Osteocyte (in vitro differentiated cells): ENCODE measurements at regions not wholly inside any gene's neighbourhood (a gene's known extent, or its start where the extent isn't known, plus 50 kb on each side); places are given as distances from the start of the nearest gene placed in this dataset.

ENCODE experiments used
- DNase-seq: peaks from one replicate; pipeline ENCODE4 v3.0.0; 2021; ENCODE audit warnings: mixed read lengths; ENCODE audit not compliant: unreplicated experiment; ENCODE audit errors: extremely low spot score
- H3K27ac Mint-ChIP-seq: one replicate; pipeline ENCODE4 v1.8.0; 2021; ENCODE audit warnings: mild to moderate bottlenecking, mixed read lengths; ENCODE audit not compliant: unreplicated experiment
- H3K27me3 Mint-ChIP-seq: one replicate; pipeline ENCODE4 v1.8.0; 2021; ENCODE audit warnings: mixed read lengths; ENCODE audit not compliant: unreplicated experiment
- H3K36me3 Mint-ChIP-seq: one replicate; pipeline ENCODE4 v1.8.0; 2021; ENCODE audit warnings: mixed read lengths; ENCODE audit not compliant: unreplicated experiment
- H3K4me1 Mint-ChIP-seq: one replicate; pipeline ENCODE4 v1.8.0; 2021; ENCODE audit warnings: mixed read lengths; ENCODE audit not compliant: unreplicated experiment
- H3K4me3 Mint-ChIP-seq: one replicate; pipeline ENCODE4 v1.8.0; 2021; ENCODE audit warnings: mild to moderate bottlenecking, moderate library complexity, mixed read lengths; ENCODE audit not compliant: unreplicated experiment
- H3K9me3 Mint-ChIP-seq: one replicate; pipeline ENCODE4 v1.8.0; 2021; ENCODE audit warnings: mixed read lengths; ENCODE audit not compliant: unreplicated experiment
- CTCF ChIP-seq: fragments of 200-600 bp; sonication (generic); IDR thresholded peaks from 2 replicates; pipeline ENCODE4 v1.5.0; 2021; ENCODE audit warnings: antibody characterized with exemption, mild to moderate bottlenecking, moderate library complexity

- Mint-ChIP-seq H3K27ac (no peak overlapping the region), H3K27me3 (no peaks in the 10 kb centered on the region), H3K36me3 (no peaks in the 10 kb centered on the region), H3K9me3 (no peaks in the 10 kb centered on the region), H3K4me3 (no peak overlapping the region), H3K4me1 (no peaks in the 10 kb centered on the region)
- no peak for DNase-seq
- TF ChIP-seq CTCF, result no peak
These were observed 162.2 kb upstream of the GPR101 start for GRCh38 chrX:137195991-137196390.

GRCh38 chrX:137195296-137195695, 161.5 kb upstream of the GPR101 start:
- no peak overlapping the region for H3K27ac Mint-ChIP-seq
- no peaks in the 10 kb centered on the region for H3K4me1 Mint-ChIP-seq
- no peak for DNase-seq
- no peak for TF ChIP-seq CTCF
- no peaks in the 10 kb centered on the region for H3K9me3 Mint-ChIP-seq
- no peaks in the 10 kb centered on the region for H3K27me3 Mint-ChIP-seq
- no peaks in the 10 kb centered on the region for H3K36me3 Mint-ChIP-seq
- H3K4me3 Mint-ChIP-seq, result no peak overlapping the region

DNA sequence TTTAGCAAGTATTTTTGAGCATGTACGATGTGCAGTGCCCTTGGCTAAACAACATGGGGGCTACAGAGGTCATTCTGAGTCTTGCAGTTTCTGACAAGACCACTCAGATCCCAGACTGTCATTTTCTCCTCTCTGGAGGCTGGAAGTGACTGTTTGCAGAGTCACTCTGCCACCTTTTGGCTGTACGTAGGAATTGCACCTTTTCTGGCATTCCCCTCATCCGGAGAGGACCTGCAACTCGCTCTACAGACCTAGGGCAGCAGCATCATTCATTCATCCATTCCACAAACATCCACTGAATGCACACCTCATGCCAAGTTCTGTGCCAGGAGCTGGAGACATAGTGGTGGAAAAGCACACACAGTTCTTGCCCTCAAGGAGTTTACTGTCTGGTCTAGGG, 160.4 kb upstream of the GPR101 start:
- Mint-ChIP-seq H3K27me3 (no peaks in the 10 kb centered on the region), H3K36me3 (no peaks in the 10 kb centered on the region), H3K27ac (no peak overlapping the region), H3K9me3 (no peaks in the 10 kb centered on the region), H3K4me3 (no peak overlapping the region), H3K4me1 (no peaks in the 10 kb centered on the region)
- DNase-seq, result no peak
- TF ChIP-seq CTCF, result peak; percentile 44

- no peak overlapping the region for H3K27ac Mint-ChIP-seq
These were observed 153.7 kb upstream of the GPR101 start for GRCh38 chrX:137187540-137187939.

DNA sequence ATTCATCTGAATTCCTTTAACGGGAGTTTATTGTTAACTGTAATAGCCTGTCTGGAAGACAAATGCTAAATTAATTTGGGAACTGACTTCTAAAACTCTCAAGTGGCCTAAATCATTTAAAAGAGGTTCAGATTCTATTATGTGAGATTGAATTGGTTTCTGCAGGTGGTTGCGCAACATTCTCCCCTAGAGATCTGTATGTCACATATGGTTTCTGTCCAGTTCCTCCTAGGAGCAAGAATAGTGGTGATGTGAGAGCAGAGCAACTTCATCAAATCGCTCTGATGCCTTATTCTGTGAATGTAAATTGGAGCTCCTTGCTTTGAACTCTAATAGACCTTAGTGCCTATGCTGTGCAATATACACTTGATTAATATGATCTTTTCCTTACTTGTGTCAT, 144.6 kb upstream of the GPR101 start:
- no peaks in the 10 kb centered on the region for H3K27me3 Mint-ChIP-seq
- no peak for TF ChIP-seq CTCF
- peaks cover 8% of the 10 kb centered on the region for H3K9me3 Mint-ChIP-seq
- no peak overlapping the region for H3K27ac Mint-ChIP-seq
- no peaks in the 10 kb centered on the region for H3K4me1 Mint-ChIP-seq
- DNase-seq, result no peak
- H3K4me3 Mint-ChIP-seq, result no peak overlapping the region
- H3K36me3 Mint-ChIP-seq, result no peaks in the 10 kb centered on the region

More at GRCh38 chrX:137187540-137187939, 153.7 kb upstream of the GPR101 start:
- DNase-seq, result no peak
- Mint-ChIP-seq H3K27me3 (no peaks in the 10 kb centered on the region), H3K4me3 (no peak overlapping the region), H3K9me3 (no peaks in the 10 kb centered on the region), H3K36me3 (no peaks in the 10 kb centered on the region), H3K4me1 (no peaks in the 10 kb centered on the region)
- TF ChIP-seq CTCF, result no peak
